Neural cell (in vitro differentiated cells): ENCODE measurements at regions not wholly inside any gene's neighbourhood (a gene's known extent, or its start where the extent isn't known, plus 50 kb on each side); places are given as distances from the start of the nearest gene placed in this dataset.

Experiments used
- H2AFZ ChIP-seq: fragments of 200-600, 300-800 bp; sonication (generic), shearing (Covaris generic); 2 replicates; pipeline ENCODE4 v1.6.0; 2014; ENCODE audit warnings: low read depth, mild to moderate bottlenecking, antibody characterized with exemption, low read length, moderate library complexity
- H3F3A ChIP-seq: fragments of 200-600 bp; shearing (Covaris generic); 2 replicates; pipeline ENCODE4 v1.6.1; 2016; ENCODE audit warnings: mild to moderate bottlenecking, moderate library complexity, mixed read lengths, antibody characterized with exemption, low read length; ENCODE audit not compliant: insufficient read depth, poor library complexity, severe bottlenecking
- H3K27ac ChIP-seq: fragments of 200-600, 300-800 bp; sonication (generic), shearing (Covaris generic); 2 replicates; pipeline ENCODE4 v1.5.1; 2014; ENCODE audit warnings: mild to moderate bottlenecking, low read length, moderate library complexity
- H3K27me3 ChIP-seq: fragments of 300-800, 200-600 bp; sonication (generic), shearing (Covaris generic); 2 replicates; pipeline ENCODE4 v1.6.0; 2014; ENCODE audit warnings: mild to moderate bottlenecking, low read depth, low read length, moderate library complexity; ENCODE audit not compliant: insufficient read depth
- H3K36me3 ChIP-seq: fragments of 300-800, 200-600 bp; sonication (generic), shearing (Covaris generic); 2 replicates; pipeline ENCODE4 v1.5.1; 2014; ENCODE audit warnings: mild to moderate bottlenecking, antibody characterized with exemption, low read length, moderate library complexity; ENCODE audit not compliant: insufficient read depth
- H3K4me2 ChIP-seq: fragments of 300-800, 200-600 bp; sonication (generic), shearing (Covaris generic); 2 replicates; pipeline ENCODE4 v1.6.0; 2014; ENCODE audit warnings: mild to moderate bottlenecking, low read length
- H3K4me3 ChIP-seq: fragments of 300-800, 200-600 bp; sonication (generic), shearing (Covaris generic); 2 replicates; pipeline ENCODE4 v1.5.1; 2014; ENCODE audit warnings: mild to moderate bottlenecking, low read length, moderate library complexity
- H3K79me2 ChIP-seq: fragments of 200-600 bp; shearing (Covaris generic); replicated peaks from 2 replicates; pipeline ENCODE4 v1.6.0; 2014; ENCODE audit warnings: mild to moderate bottlenecking, low read length, moderate library complexity; ENCODE audit not compliant: insufficient read depth
- H3K9ac ChIP-seq: fragments of 300-800, 200-600 bp; sonication (generic), shearing (Covaris generic); 2 replicates; pipeline ENCODE4 v1.6.1; 2016; ENCODE audit warnings: mild to moderate bottlenecking, low read length, mixed read lengths
- H3K9me2 ChIP-seq: fragments of 200-600 bp; shearing (Covaris generic); 2 replicates; pipeline ENCODE4 v1.6.1; 2016; ENCODE audit warnings: mild to moderate bottlenecking, low read length, mixed read lengths; ENCODE audit not compliant: insufficient read depth
- H3K9me3 ChIP-seq: fragments of 200-600, 300-800 bp; sonication (generic), shearing (Covaris generic); 2 replicates; pipeline ENCODE4 v1.6.1; 2016; ENCODE audit warnings: mild to moderate bottlenecking, mixed run types, low read length, moderate library complexity, mixed read lengths
- H4K20me1 ChIP-seq: fragments of 200-600 bp; shearing (Covaris generic); 2 replicates; pipeline ENCODE4 v1.6.1; 2016; ENCODE audit warnings: mild to moderate bottlenecking, mixed run types; ENCODE audit not compliant: insufficient read depth
- EP300 ChIP-seq: fragments of 450-650 bp; conservative IDR thresholded peaks from 2 replicates; pipeline ENCODE4 v1.6.1; 2014; ENCODE audit warnings: antibody characterized with exemption, mild to moderate bottlenecking, moderate library complexity; ENCODE audit not compliant: poor library complexity, severe bottlenecking
- EZH2 ChIP-seq: fragments of 200-600, 300-800 bp; shearing (Covaris generic), sonication (generic); IDR thresholded peaks from 2 replicates; pipeline ENCODE4 v1.6.1; 2014; ENCODE audit warnings: antibody characterized with exemption, low read length, borderline replicate concordance, mild to moderate bottlenecking; ENCODE audit not compliant: insufficient read depth, poor library complexity, severe bottlenecking
- MXI1 ChIP-seq: fragments of 450-650 bp; conservative IDR thresholded peaks from 2 replicates; pipeline ENCODE4 v1.6.1; 2014; ENCODE audit warnings: antibody characterized with exemption, mild to moderate bottlenecking; ENCODE audit not compliant: poor library complexity, severe bottlenecking
- POLR2AphosphoS5 ChIP-seq: IDR thresholded peaks from 2 replicates; pipeline ENCODE4 v1.6.1; 2012
- RAD21 ChIP-seq: fragments of 450-650 bp; conservative IDR thresholded peaks from 2 replicates; pipeline ENCODE4 v1.6.1; 2014; ENCODE audit warnings: antibody characterized with exemption, mild to moderate bottlenecking, moderate library complexity
- SMC3 ChIP-seq: fragments of 450-650 bp; conservative IDR thresholded peaks from 2 replicates; pipeline ENCODE4 v1.6.1; 2014; ENCODE audit warnings: antibody characterized with exemption, mild to moderate bottlenecking, moderate library complexity; ENCODE audit not compliant: poor library complexity
- TAF1 ChIP-seq: IDR thresholded peaks from 2 replicates; pipeline ENCODE4 v1.6.1; 2012; ENCODE audit warnings: low read depth
- TF ChIP-seq, protein P1 (sequence below): IDR thresholded peaks from 2 replicates; pipeline ENCODE4 v1.6.1; 2012; ENCODE audit warnings: borderline replicate concordance
- TF ChIP-seq, protein P2 (sequence below): fragments of 450-650 bp; IDR thresholded peaks from 2 replicates; pipeline ENCODE4 v1.5.1; 2014; ENCODE audit warnings: antibody characterized with exemption, mild to moderate bottlenecking, moderate library complexity; ENCODE audit not compliant: poor library complexity, severe bottlenecking

DNA sequence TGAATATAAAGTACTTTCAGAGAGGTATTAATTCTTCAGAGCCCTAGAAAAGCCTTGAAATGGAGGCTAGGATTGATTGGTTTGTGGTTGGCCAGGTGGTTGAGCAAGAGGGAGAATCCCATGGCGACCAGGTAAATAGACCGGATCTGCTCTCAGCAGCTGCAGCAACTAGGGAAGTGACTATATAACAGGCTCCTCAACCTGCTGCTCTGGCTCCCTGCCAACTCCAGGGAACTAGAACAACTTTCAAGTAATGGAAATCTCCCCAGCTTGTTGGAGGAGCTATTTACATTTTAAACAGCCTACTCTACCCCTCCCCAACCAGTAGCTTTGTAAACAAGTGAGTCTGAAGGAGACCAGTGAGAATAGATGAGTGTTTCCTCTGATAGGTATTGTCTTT is 121.8 kb upstream of the CADM2 start:
- no peaks in the 10 kb centered on the region for H3K36me3 ChIP-seq
- no peaks in the 10 kb centered on the region for H4K20me1 ChIP-seq
- no peaks in the 10 kb centered on the region for H3K9me3 ChIP-seq
- TF ChIP-seq SMC3 = no peak
- TF ChIP-seq, protein P1, sequence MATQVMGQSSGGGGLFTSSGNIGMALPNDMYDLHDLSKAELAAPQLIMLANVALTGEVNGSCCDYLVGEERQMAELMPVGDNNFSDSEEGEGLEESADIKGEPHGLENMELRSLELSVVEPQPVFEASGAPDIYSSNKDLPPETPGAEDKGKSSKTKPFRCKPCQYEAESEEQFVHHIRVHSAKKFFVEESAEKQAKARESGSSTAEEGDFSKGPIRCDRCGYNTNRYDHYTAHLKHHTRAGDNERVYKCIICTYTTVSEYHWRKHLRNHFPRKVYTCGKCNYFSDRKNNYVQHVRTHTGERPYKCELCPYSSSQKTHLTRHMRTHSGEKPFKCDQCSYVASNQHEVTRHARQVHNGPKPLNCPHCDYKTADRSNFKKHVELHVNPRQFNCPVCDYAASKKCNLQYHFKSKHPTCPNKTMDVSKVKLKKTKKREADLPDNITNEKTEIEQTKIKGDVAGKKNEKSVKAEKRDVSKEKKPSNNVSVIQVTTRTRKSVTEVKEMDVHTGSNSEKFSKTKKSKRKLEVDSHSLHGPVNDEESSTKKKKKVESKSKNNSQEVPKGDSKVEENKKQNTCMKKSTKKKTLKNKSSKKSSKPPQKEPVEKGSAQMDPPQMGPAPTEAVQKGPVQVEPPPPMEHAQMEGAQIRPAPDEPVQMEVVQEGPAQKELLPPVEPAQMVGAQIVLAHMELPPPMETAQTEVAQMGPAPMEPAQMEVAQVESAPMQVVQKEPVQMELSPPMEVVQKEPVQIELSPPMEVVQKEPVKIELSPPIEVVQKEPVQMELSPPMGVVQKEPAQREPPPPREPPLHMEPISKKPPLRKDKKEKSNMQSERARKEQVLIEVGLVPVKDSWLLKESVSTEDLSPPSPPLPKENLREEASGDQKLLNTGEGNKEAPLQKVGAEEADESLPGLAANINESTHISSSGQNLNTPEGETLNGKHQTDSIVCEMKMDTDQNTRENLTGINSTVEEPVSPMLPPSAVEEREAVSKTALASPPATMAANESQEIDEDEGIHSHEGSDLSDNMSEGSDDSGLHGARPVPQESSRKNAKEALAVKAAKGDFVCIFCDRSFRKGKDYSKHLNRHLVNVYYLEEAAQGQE = no peak
- no peak for TF ChIP-seq EZH2
- TF ChIP-seq EP300 = no peak
- no peak for TF ChIP-seq MXI1
- no peak for TF ChIP-seq RAD21
- TF ChIP-seq, protein P2, sequence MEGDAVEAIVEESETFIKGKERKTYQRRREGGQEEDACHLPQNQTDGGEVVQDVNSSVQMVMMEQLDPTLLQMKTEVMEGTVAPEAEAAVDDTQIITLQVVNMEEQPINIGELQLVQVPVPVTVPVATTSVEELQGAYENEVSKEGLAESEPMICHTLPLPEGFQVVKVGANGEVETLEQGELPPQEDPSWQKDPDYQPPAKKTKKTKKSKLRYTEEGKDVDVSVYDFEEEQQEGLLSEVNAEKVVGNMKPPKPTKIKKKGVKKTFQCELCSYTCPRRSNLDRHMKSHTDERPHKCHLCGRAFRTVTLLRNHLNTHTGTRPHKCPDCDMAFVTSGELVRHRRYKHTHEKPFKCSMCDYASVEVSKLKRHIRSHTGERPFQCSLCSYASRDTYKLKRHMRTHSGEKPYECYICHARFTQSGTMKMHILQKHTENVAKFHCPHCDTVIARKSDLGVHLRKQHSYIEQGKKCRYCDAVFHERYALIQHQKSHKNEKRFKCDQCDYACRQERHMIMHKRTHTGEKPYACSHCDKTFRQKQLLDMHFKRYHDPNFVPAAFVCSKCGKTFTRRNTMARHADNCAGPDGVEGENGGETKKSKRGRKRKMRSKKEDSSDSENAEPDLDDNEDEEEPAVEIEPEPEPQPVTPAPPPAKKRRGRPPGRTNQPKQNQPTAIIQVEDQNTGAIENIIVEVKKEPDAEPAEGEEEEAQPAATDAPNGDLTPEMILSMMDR = no peak
- no peak for TF ChIP-seq TAF1
- no peak for TF ChIP-seq POLR2AphosphoS5
- no peaks in the 10 kb centered on the region for H3F3A ChIP-seq
- H3K9ac ChIP-seq = no peak overlapping the region
- H2AFZ ChIP-seq = no peak overlapping the region
- H3K4me3 ChIP-seq = no peak overlapping the region
- H3K4me2 ChIP-seq = no peak overlapping the region
- H3K27me3 ChIP-seq = no peaks in the 10 kb centered on the region
- no peaks in the 10 kb centered on the region for H3K79me2 ChIP-seq
- H3K9me2 ChIP-seq = no peaks in the 10 kb centered on the region
- no peak overlapping the region for H3K27ac ChIP-seq

DNA sequence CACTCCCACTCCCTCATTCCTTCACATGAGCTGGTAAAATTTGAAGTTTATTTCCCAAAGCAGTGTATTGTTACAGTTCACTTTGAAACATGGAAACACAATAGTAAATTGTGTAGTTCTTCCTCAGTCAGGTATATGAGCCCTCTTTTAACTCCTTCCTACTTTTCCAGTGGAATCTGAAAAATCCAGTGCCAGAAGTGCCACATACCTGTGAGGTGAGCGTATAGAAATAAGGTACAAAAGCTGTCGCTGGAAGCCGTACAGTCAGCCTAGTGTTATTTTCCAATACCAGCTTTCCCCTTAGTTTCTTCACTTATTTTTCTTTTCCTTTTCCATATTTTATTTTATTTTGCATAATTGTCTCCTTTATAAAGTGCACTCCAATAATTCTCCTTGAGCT is 81.7 kb upstream of the CADM2 start:
- Histone ChIP-seq H3K4me2 (no peak overlapping the region), H3K27me3 (no peaks in the 10 kb centered on the region), H4K20me1 (no peaks in the 10 kb centered on the region), H3K36me3 (no peaks in the 10 kb centered on the region), H3K9me3 (no peaks in the 10 kb centered on the region), H3K9ac (no peak overlapping the region), H3K4me3 (no peak overlapping the region), H3K9me2 (no peaks in the 10 kb centered on the region), H3K79me2 (no peaks in the 10 kb centered on the region), H3F3A (no peaks in the 10 kb centered on the region), H2AFZ (no peak overlapping the region), H3K27ac (no peak overlapping the region)
- TF ChIP-seq, protein P1 = no peak
- TF ChIP-seq SMC3 (no peak), EP300 (no peak), TAF1 (no peak), EZH2 (no peak), MXI1 (no peak), POLR2AphosphoS5 (no peak)
- TF ChIP-seq, protein P2 = no peak
